Pancreas (tissue), 10 donors: ENCODE measurements at regions not wholly inside any gene's neighbourhood (a gene's known extent, or its start where the extent isn't known, plus 50 kb on each side); places are given as distances from the start of the nearest gene placed in this dataset.

Experiments used
- ATAC-seq, 4 donors: fragments of 200-7000 bp; cut with Tn5 transposase; one replicate each; pipeline versions ENCODE4 v1.8.0 to v1.9.1; 2020; ENCODE audit warnings: mild to moderate bottlenecking in 4 of 4, moderate library complexity in 4 of 4
- DNase-seq, 6 donors: peaks; one replicate each; pipeline ENCODE4 v3.0.0-alpha.2; 2020
- FAIRE-seq: peaks from 2 replicates; lab custom pipeline; 2012; peaks lifted over from hg19 to GRCh38; lab: Jason Lieb, UNC
- H3K27ac ChIP-seq, 4 donors: fragments of 200-600 bp; sonication (generic); 1 replicate in 3 of 4; 2 replicates in 1 of 4; pipeline versions ENCODE4 v1.5.0 to v1.8.0; 2020
- H3K27me3 ChIP-seq, 4 donors: fragments of 200-600 bp; one replicate each; pipeline ENCODE4 v1.8.0; 2021
- H3K36me3 ChIP-seq, 3 donors: fragments of 200-600 bp; sonication (generic) in 1 of 3; one replicate each; pipeline versions ENCODE4 v1.5.0 to v1.8.0; 2020 to 2021
- H3K4me1 ChIP-seq, 3 donors: fragments of 200-600 bp; one replicate each; pipeline ENCODE4 v1.8.0; 2021
- H3K4me3 ChIP-seq, 4 donors: fragments of 200-600 bp; sonication (generic) in 2 of 4; one replicate each; pipeline versions ENCODE4 v1.5.0 to v1.8.0; 2020 to 2021
- H3K9me3 ChIP-seq, 4 donors: fragments of 200-600 bp; one replicate each; pipeline ENCODE4 v1.8.0; 2021
- CTCF ChIP-seq, 4 donors: fragments of 200-600 bp; sonication (generic) in 3 of 4; IDR thresholded peaks; one replicate each; pipeline versions ENCODE4 v1.5.0 to v1.8.0; 2021; ENCODE audit warnings: antibody characterized with exemption in 4 of 4
- WGBS, 2 donors: extraction: QIAGEN DNeasy Blood & Tissue Kit; methylation state at CpG; one replicate each; pipeline ENCODE4 v1.1.7; 2013; 5-methylcytosine and 5-hydroxymethylcytosine counted together
- intact Hi-C, 3 donors: fragments of 100-400 bp; cut with DNase I; formaldehyde crosslinking; loops; one replicate each; pipeline versions ENCODE4 v1.11.1 to v1.14.2; 2022
- donor health status: healthy with polysubstance abuse.
- donor health status: DM: no; HTN: no; CAD: no; lungs with moderate emphysema.
- donor health status: DM: no; HTN: no; CAD: no.
- donor health status: control.
- donor health status: control.
- donor health status: Bipolar disorder and iron deficiency.
- donor health status: DM: yes; HTN: yes; CAD: no.
- donor health status: DM: no; HTN: no; CAD: no.
- donor health status: DM: no; HTN: no; CAD: no.
- donor health status: DM: yes; HTN: yes; CAD: no.

- intact Hi-C loops, result no loop called here
- peaks cover 21 to 44% (median 22%) of the 10 kb centered on the region in 3 donors for H3K4me1 ChIP-seq
- no peak overlapping the region for H3K27ac ChIP-seq
- H3K9me3 ChIP-seq, result no peaks in the 10 kb centered on the region
- 88 to 98% methylated on average over 1 of the region's 1 CpG for WGBS, 2 donors
- no peaks in the 10 kb centered on the region for H3K27me3 ChIP-seq
- ATAC-seq, result peak; percentile 29 to 49 (median 44)
- no peaks in the 10 kb centered on the region for H3K36me3 ChIP-seq
- FAIRE-seq, result peak; percentile 54
- no peak overlapping the region for H3K4me3 ChIP-seq
- TF ChIP-seq CTCF (IDR thresholded peaks at IDR 0.05), result no peak
- no peak for DNase-seq
These were observed 100.0 kb upstream of the EDEM3 start for GRCh38 chr1:184854496-184855140.

- H3K27ac ChIP-seq, result peak overlapping the region in 1 of 4 donors; percentile 10
- H3K36me3 ChIP-seq, result no peaks in the 10 kb centered on the region
- ATAC-seq, result no peak
- TF ChIP-seq CTCF (IDR thresholded peaks at IDR 0.05), result no peak
- intact Hi-C loops, result no loop called here
- no peak for FAIRE-seq
- WGBS, 2 donors, result 95 to 96% methylated on average over 1 of the region's 1 CpG
- no peak overlapping the region for H3K4me3 ChIP-seq
- no peak for DNase-seq
- H3K4me1 ChIP-seq, result peaks cover 21 to 40% (median 22%) of the 10 kb centered on the region in 3 donors
- no peaks in the 10 kb centered on the region for H3K27me3 ChIP-seq
- H3K9me3 ChIP-seq, result no peaks in the 10 kb centered on the region
These were observed 99.4 kb upstream of the EDEM3 start for GRCh38 chr1:184854036-184854435.

GRCh38 chr1:184851822-184852746, 97.4 kb upstream of the EDEM3 start:
- intact Hi-C loops, result no loop called here
- Histone ChIP-seq H3K9me3 (no peaks in the 10 kb centered on the region), H3K4me3 (no peak overlapping the region), H3K27ac (no peak overlapping the region), H3K36me3 (no peaks in the 10 kb centered on the region), H3K27me3 (no peaks in the 10 kb centered on the region), H3K4me1 (peaks cover 12 to 22% (median 20%) of the 10 kb centered on the region in 3 donors)
- FAIRE-seq (no peak), DNase-seq (no peak), ATAC-seq (peak in 1 of 4 donors; percentile 14)
- no peak for TF ChIP-seq CTCF (IDR thresholded peaks at IDR 0.05)
- WGBS, 2 donors, result 92 to 94% methylated on average over 14 of the region's 14 CpGs

- H3K9me3 ChIP-seq, result no peaks in the 10 kb centered on the region
- peaks cover 0 to 5% (median 0%) of the 10 kb centered on the region in 3 donors for H3K4me1 ChIP-seq
- FAIRE-seq, result no peak
- no peak for TF ChIP-seq CTCF (IDR thresholded peaks at IDR 0.05)
- H3K36me3 ChIP-seq, result no peaks in the 10 kb centered on the region
- H3K27ac ChIP-seq, result no peak overlapping the region
- intact Hi-C loops, result no loop called here
- H3K4me3 ChIP-seq, result no peak overlapping the region
- H3K27me3 ChIP-seq, result no peaks in the 10 kb centered on the region
- 29 to 30% methylated on average over 6 of the region's 6 CpGs for WGBS, 2 donors
- no peak for DNase-seq
- peak in 2 of 4 donors; percentile 62 to 75 for ATAC-seq
These were observed 89.3 kb upstream of the EDEM3 start for GRCh38 chr1:184843732-184844495.
